ENCODE measurements at regions not wholly inside any gene's neighbourhood (a gene's known extent, or its start where the extent isn't known, plus 50 kb on each side); places are given as distances from the start of the nearest gene placed in this dataset.

DNA sequence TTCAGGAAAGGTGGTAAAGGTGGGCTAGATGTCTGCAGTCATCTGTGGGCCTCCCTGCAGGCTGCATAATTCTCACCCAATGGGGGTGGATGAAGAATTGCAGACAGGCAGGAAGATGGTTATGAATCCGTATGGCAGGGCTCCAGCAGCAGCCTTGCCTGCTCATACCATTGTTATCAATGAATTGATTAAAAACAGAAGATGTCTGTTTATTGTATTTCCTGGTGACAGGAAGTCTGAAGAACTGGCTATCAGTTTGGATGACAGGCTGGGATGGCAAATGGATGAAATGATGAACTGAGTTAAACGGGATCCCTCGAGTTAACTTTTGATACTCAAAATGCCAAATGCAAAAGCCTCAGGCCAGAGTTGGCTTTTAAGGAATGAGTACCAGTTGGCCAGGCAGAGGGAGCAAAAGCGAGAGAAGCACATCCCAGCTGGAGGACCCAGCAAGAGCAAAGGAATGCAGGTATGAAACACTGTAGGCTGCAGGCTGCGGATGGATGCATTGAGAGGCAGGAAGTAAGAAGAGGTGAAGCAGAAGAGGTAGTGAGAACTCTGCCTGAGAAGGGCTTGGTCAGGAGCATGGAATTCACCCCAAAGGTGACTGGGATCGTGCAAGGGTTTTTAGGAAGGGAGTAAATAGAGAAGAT, 550.0 kb upstream of the TBX3 start:
- WGBS, 3 donors, result 39 to 71% (median 55%) methylated on average over 6 of the region's 6 CpGs
- H3K27ac ChIP-seq (ENCODE audit: low read depth, low read length), result no peak overlapping the region

- 82 to 93% (median 91%) methylated on average over 7 of the region's 7 CpGs for WGBS, 3 donors
- no peak overlapping the region for H3K27ac ChIP-seq (ENCODE audit: low read depth, low read length)
Observed at GRCh38 chr12:115232455-115233156, 548.6 kb upstream of the TBX3 start.

DNA sequence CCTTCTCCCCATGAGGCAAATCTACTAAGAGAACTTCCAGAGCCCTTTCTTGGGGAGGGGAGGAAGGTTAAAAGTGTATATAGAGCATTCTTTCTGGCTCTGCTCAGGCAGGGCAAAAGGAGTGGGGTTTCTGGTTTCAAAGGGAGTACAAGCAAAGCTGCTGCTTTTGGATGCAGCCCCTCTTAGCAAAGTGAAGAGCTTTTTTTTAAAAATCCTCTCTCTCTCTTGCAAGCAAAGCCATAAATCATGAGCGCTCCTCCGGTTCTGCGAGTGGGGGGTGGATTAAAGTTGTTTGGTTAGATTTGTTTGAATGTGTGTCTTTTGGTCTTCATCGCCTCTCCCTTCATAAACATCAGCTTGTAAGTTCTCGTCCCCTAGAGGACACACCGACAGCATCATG, 546.6 kb upstream of the TBX3 start:
- 21 to 46% (median 30%) methylated on average over 6 of the region's 6 CpGs for WGBS, 3 donors
- no peak overlapping the region for H3K27ac ChIP-seq (ENCODE audit: low read depth, low read length)

- H3K27ac ChIP-seq (ENCODE audit: low read depth, low read length), result no peak overlapping the region
- 83 to 98% (median 95%) methylated on average over 4 of the region's 4 CpGs for WGBS, 3 donors
Observed at GRCh38 chr12:115229517-115229916, 545.5 kb upstream of the TBX3 start.

- WGBS, 3 donors, result 87 to 94% (median 91%) methylated on average over 4 of the region's 4 CpGs
- no peak overlapping the region for H3K27ac ChIP-seq (ENCODE audit: low read depth, low read length)
Observed at GRCh38 chr12:115228434-115228833, 544.5 kb upstream of the TBX3 start.

DNA sequence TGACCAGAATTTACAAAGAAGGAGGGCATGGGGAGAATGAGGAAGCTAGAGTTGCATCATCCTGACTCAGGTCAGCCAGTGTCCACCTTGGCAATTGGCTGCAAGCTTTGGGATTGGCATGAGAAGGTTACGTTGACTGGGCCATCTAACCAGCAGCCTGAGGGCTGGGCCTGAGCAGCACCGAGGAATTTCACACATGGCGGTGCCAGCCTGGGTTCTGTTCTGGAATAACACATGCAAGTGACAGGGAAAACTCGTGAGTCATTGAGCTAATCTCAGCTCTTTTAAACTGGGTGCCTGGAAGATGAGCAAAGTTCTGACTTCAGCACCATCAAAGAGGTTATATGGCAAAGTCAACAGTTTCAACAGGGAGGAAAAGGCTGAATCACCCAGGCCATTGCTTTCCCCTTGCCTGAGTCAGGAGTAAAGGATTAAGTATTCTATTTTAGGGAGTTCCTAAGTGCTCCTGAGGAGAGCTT, 543.2 kb upstream of the TBX3 start:
- WGBS, 3 donors, result 74 to 82% (median 81%) methylated on average over 4 of the region's 4 CpGs
- H3K27ac ChIP-seq (ENCODE audit: low read depth, low read length), result no peak overlapping the region

DNA sequence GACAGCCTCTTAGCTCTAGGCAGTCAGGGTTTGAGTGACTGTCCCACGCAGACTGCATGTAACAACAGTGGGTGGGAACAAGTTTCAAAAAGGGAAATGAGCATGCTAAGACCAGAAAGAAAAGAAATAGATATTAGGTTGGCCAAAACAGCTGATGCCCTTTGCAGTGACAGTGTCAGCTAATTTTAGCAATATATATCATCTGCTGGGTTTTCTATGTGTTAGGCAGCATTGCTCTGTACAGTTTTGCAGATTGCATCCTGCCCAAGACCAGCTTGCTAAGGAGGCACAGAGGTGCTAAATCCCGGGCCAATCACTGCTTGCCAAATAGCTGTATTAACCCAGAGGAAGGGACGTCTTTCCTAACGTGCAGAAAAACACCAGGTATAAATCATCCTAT, 541.9 kb upstream of the TBX3 start:
- no peak overlapping the region for H3K27ac ChIP-seq (ENCODE audit: low read depth, low read length)
- 47 to 57% (median 51%) methylated on average over 4 of the region's 4 CpGs for WGBS, 3 donors

DNA sequence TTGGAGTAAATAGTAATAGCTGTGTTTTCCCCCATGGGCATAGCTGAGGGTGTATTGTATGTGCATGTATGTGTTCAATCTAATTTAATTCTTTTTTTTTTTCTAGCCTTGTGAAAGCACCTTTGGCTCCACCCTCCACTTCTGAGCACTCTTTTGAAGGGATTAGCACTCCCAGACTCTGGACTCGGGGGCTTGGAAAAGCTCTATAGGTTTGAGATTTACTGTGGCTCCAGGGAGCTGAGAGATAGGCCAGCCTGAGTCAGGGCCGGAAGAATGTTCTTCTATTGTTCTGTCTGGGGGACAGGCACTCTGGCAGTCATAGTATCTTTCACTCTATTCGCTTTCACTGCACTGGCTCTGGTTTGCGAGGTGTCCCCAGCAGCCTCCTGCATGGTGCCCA, 540.0 kb upstream of the TBX3 start:
- 62 to 85% (median 82%) methylated on average over 4 of the region's 4 CpGs for WGBS, 3 donors
- no peak overlapping the region for H3K27ac ChIP-seq (ENCODE audit: low read depth, low read length)

GRCh38 chr12:115223322-115223721, 539.3 kb upstream of the TBX3 start:
- WGBS, 3 donors, result 77 to 86% (median 84%) methylated on average over 4 of the region's 4 CpGs
- H3K27ac ChIP-seq (ENCODE audit: low read depth, low read length), result no peak overlapping the region

DNA sequence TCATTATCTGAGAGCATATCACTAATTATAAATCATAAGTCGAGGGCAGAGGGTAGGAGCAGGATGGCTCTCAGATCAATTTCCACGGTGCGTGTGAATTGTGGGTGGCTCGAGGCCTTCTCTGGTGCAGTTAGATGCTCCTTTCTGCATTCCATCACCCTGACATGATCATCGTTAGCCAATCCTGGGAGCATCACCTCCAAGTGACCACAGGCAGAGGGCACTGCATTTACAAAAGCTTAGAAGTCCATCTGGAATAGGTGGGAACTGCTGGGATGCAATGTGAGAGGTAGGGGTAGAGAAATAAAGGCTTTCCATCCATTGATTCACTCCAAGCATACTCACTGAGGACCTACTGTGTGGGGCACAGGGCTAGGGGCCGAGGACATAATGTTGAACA, 538.2 kb upstream of the TBX3 start:
- H3K27ac ChIP-seq (ENCODE audit: low read depth, low read length), result no peak overlapping the region
- WGBS, 3 donors, result 65 to 88% (median 87%) methylated on average over 6 of the region's 6 CpGs

DNA sequence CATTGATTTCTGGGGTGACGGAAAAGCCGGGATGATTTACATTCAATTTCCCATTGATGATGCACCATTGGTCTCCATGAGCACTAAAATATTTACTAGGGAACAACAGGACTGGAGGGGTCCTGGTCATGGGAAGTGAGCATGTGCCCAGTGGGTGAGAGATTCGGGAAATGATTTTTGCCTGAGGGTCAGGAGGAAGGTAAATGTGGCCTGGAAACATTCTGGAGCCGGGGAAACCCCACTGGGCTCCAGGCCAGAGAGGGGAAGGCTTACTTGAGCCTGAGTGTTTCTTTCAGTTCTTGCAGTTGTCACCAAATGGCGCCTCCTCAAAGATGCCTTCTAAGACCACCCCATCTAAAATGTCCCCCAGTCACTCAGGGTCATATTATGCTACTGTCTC, 532.3 kb upstream of the TBX3 start:
- 55 to 75% (median 63%) methylated on average over 5 of the region's 5 CpGs for WGBS, 3 donors
- H3K27ac ChIP-seq (ENCODE audit: low read depth, low read length), result no peak overlapping the region

- WGBS, 3 donors, result 57 to 87% (median 80%) methylated on average over 3 of the region's 3 CpGs
- H3K27ac ChIP-seq (ENCODE audit: low read depth, low read length), result no peak overlapping the region
Observed at GRCh38 chr12:115215544-115215943, 531.6 kb upstream of the TBX3 start.

- 23 to 35% (median 34%) methylated on average over 6 of the region's 6 CpGs for WGBS, 3 donors
- no peak overlapping the region for H3K27ac ChIP-seq (ENCODE audit: low read depth, low read length)
Observed at GRCh38 chr12:115213538-115214016, 529.6 kb upstream of the TBX3 start.

DNA sequence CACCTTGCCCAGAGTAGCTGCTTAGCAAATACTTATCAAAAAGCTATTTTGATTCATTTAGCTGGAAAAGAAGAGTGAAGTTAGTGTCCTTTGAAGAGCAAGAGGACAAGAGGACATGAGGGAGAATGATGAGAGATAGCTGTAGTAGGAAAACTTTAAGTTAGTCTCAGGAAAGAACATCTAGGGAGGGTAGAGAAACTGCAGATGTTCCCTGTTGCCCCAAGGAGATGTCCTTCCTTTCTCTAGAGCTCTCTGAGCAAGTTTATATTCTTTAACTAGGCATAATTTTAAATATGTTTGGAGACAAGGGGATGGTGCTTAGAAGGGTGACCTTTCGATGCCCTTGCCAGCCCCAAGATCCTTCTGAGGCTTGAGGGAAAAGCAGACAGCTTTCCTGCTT, 529.1 kb upstream of the TBX3 start:
- no peak overlapping the region for H3K27ac ChIP-seq (ENCODE audit: low read depth, low read length)
- 69 to 94% (median 79%) methylated on average over 1 of the region's 1 CpG for WGBS, 3 donors

DNA sequence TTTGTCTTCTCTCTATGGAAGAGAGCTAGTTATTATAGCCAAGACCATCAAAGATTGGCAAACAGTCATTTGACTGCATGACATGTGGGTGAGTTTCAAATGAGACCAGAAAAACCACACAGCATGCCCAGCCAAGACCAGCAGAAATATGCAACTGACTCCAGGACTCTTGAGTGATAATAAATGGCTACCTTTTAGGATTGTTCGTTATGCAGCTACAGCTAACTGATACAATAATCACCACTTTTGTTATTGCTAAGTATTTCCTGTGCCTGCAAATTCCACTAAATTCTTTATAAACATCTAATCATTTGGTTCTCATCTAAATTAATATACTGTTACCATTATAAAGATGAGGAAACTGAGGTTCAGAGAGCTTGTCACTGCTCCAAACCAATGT, 528.4 kb upstream of the TBX3 start:
- H3K27ac ChIP-seq (ENCODE audit: low read depth, low read length), result no peak overlapping the region
- WGBS, 3 donors, result 0% methylated on average over 1 of the region's 1 CpG

DNA sequence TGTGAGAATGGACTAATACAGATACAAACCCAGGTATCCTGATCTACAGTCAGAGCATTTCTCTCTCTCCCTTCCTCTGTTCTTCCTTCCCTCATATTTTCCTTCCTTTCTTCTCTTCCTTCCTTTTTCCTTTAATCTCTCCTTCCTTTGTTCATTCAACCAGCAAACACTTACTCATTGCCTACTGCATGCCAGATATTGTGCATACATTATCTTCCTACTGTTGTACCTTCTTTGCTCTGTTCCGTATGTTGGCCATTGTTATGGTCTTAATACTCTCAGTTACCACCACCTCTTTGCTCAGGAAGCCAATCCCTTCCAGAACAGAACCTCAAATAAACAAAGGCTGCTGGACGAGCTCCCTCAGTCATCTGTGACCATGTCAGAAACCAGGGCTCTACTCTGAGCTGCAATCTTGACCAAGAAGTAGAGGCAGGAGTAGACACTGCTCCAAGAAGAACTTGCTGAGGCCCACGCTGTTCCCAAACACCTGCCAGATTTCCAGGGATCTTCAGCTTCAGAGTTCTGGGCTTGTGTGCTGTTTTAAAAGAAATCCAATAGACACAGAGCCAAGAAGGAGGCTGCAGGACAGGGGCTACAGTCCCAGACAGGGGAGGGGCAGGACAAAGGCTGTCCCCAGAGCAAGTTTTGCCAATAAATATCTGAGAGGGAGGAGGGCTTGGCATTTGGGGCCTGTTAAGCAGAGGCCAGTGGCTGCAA, 526.7 kb upstream of the TBX3 start:
- WGBS, 3 donors, result 48 to 56% (median 50%) methylated on average over 3 of the region's 3 CpGs
- H3K27ac ChIP-seq (ENCODE audit: low read depth, low read length), result no peak overlapping the region

GRCh38 chr12:115209230-115209629, 525.3 kb upstream of the TBX3 start:
- H3K27ac ChIP-seq (ENCODE audit: low read depth, low read length), result no peak overlapping the region
- WGBS, 3 donors, result 75 to 86% (median 85%) methylated on average over 8 of the region's 8 CpGs

- WGBS, 3 donors, result 71 to 95% (median 92%) methylated on average over 6 of the region's 6 CpGs
- no peak overlapping the region for H3K27ac ChIP-seq (ENCODE audit: low read depth, low read length)
Observed at GRCh38 chr12:115208098-115208497, 524.1 kb upstream of the TBX3 start.

DNA sequence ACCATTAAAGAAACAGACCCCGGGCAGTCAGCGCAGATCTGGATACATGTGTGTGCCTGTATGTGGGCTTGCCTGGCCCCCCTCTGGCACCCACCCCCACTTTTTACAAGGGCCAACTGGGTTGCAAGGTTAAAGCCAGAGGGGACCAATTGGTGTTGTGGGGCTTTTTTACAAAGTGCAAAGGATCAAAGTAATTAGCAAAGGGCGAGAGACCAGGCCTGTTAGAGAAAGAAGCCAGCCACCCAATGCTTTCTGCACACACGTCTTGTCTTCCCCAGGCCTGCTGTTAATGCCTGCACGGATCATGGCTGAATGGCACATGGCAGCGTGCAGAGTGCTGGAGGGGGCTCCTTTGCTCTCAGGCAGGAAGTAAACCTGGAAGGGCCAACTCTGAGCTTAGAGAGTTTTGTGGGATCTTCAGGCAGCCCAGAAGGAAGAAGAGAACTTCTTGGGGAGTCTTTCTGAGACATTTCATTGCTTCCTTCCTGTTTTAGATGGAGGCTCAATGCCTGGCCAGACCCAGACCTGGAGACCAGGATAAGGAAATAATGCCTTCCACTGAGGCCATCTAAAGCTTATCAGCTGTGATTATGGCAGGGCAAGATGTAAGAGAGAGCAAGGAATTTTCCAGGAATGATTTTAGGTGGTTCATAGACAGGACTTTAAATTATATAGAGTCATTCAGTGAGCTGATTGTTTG, 523.4 kb upstream of the TBX3 start:
- 75 to 87% (median 81%) methylated on average over 6 of the region's 6 CpGs for WGBS, 3 donors
- no peak overlapping the region for H3K27ac ChIP-seq (ENCODE audit: low read depth, low read length)

Measured in adipose tissue (tissue), 3 donors.